Smooth muscle cell (in vitro differentiated cells): ENCODE measurements at regions not wholly inside any gene's neighbourhood (a gene's known extent, or its start where the extent isn't known, plus 50 kb on each side); places are given as distances from the start of the nearest gene placed in this dataset.
A peak's percentile ranks its signal among the peaks of the same experiment; 100 is the strongest.

Experiments
- DNase-seq: peaks from one replicate; lab custom pipeline; 2025; ENCODE audit not compliant: unreplicated experiment; lab: John Stamatoyannopoulos, UW
- H2AFZ ChIP-seq: fragments of 200-600 bp; sonication (generic); 2 replicates; pipeline ENCODE4 v1.6.0; 2016; ENCODE audit warnings: antibody characterized with exemption, low read depth, mild to moderate bottlenecking
- H3F3A ChIP-seq: fragments of 200-600 bp; sonication (generic); 2 replicates; pipeline ENCODE4 v1.6.0; 2017; ENCODE audit warnings: antibody characterized with exemption, low read depth
- H3K27ac ChIP-seq: fragments of 200-600 bp; sonication (generic); 2 replicates; pipeline ENCODE4 v1.5.1; 2016; ENCODE audit warnings: low read depth, mild to moderate bottlenecking
- H3K27me3 ChIP-seq: fragments of 200-600 bp; sonication (generic); 2 replicates; pipeline ENCODE4 v1.6.1; 2016; ENCODE audit warnings: low read depth, mild to moderate bottlenecking
- H3K36me3 ChIP-seq: fragments of 200-600 bp; sonication (generic); 2 replicates; pipeline ENCODE4 v1.5.1; 2016; ENCODE audit warnings: low read depth
- H3K4me1 ChIP-seq: fragments of 200-600 bp; sonication (generic); 2 replicates; pipeline ENCODE4 v1.5.1; 2016; ENCODE audit warnings: low read depth
- H3K4me2 ChIP-seq: fragments of 200-600 bp; sonication (generic); 2 replicates; pipeline ENCODE4 v1.6.0; 2016; ENCODE audit warnings: mild to moderate bottlenecking
- H3K4me3 ChIP-seq: fragments of 200-600 bp; sonication (generic); 2 replicates; pipeline ENCODE4 v1.5.1; 2016; ENCODE audit warnings: mild to moderate bottlenecking
- H3K79me2 ChIP-seq: fragments of 200-600 bp; sonication (generic); 2 replicates; pipeline ENCODE4 v1.6.0; 2016; ENCODE audit warnings: low read depth, mild to moderate bottlenecking
- H3K9ac ChIP-seq: fragments of 200-600 bp; sonication (generic); 2 replicates; pipeline ENCODE4 v1.6.0; 2016; ENCODE audit warnings: low read depth
- H3K9me3 ChIP-seq: fragments of 200-600 bp; sonication (generic); replicated peaks from 2 replicates; pipeline ENCODE4 v1.5.1; 2016; ENCODE audit warnings: low read depth
- H4K20me1 ChIP-seq: fragments of 200-600 bp; sonication (generic); 2 replicates; pipeline ENCODE4 v1.6.0; 2016; ENCODE audit warnings: low read depth
- WGBS: methylation state at CpG from one replicate; pipeline ENCODE4 v1.1.7; 2016; ENCODE audit warnings: low lambda C conversion rate; 5-methylcytosine and 5-hydroxymethylcytosine counted together
- TF ChIP-seq, protein P1 (sequence below): fragments of 200-600 bp; sonication (generic); IDR thresholded peaks from 2 replicates; pipeline ENCODE4 v1.5.1; 2017; ENCODE audit warnings: borderline replicate concordance, mild to moderate bottlenecking, antibody characterized with exemption; ENCODE audit not compliant: insufficient read depth, poor library complexity, severe bottlenecking

DNA sequence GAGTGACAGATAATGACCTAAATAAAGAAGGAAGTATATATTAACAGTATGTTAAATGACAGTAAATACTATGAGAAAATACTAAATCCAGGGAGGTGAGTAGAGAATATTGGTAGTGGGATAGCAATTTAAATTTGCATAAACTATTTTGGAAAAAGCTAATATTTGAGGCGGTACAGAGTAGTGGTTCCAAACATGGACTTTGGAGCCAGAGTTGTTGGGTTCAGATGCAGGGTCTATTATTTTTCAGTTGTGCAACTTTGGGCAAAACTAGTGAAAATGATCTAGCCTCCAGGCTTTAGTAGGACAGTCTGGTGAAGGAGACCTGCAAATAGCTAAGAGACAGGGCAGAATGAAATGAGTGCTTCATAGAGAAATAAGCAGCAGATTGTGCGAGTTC is 84.8 kb upstream of the SOX3 start:
- Histone ChIP-seq H3K27me3 (no peaks in the 10 kb centered on the region), H3K4me2 (no peak overlapping the region), H3F3A (no peaks in the 10 kb centered on the region), H3K9ac (no peak overlapping the region), H3K9me3 (no peaks in the 10 kb centered on the region), H3K4me3 (no peak overlapping the region), H3K27ac (no peak overlapping the region), H3K79me2 (no peaks in the 10 kb centered on the region), H3K36me3 (no peaks in the 10 kb centered on the region), H4K20me1 (no peaks in the 10 kb centered on the region), H2AFZ (no peak overlapping the region), H3K4me1 (no peaks in the 10 kb centered on the region)
- no peak for DNase-seq
- WGBS: 84% methylated on average over 2 of the region's 2 CpGs
- TF ChIP-seq, protein P1, sequence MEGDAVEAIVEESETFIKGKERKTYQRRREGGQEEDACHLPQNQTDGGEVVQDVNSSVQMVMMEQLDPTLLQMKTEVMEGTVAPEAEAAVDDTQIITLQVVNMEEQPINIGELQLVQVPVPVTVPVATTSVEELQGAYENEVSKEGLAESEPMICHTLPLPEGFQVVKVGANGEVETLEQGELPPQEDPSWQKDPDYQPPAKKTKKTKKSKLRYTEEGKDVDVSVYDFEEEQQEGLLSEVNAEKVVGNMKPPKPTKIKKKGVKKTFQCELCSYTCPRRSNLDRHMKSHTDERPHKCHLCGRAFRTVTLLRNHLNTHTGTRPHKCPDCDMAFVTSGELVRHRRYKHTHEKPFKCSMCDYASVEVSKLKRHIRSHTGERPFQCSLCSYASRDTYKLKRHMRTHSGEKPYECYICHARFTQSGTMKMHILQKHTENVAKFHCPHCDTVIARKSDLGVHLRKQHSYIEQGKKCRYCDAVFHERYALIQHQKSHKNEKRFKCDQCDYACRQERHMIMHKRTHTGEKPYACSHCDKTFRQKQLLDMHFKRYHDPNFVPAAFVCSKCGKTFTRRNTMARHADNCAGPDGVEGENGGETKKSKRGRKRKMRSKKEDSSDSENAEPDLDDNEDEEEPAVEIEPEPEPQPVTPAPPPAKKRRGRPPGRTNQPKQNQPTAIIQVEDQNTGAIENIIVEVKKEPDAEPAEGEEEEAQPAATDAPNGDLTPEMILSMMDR: no peak

DNA sequence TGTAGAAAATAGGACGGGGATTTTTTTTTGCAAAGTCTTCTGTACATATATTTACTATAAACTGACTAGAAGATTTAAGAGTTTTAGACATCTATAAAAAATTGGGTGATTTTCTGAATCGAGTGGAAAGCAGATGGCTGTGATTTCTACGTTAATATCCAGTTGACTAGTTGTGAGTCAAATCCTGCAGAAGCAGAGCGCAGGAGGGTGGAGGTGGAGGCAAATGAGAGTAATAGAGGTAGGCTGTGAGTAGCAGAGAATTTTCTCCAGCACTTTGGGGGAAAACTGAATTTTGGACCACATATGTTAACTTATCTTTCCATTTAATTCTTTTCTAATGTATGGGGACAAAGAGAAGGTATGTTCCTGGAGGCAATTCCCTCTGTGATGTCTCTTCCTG is 82.1 kb upstream of the SOX3 start:
- Histone ChIP-seq H3K4me1 (no peaks in the 10 kb centered on the region), H4K20me1 (no peaks in the 10 kb centered on the region), H3K79me2 (no peaks in the 10 kb centered on the region), H3F3A (no peaks in the 10 kb centered on the region), H3K9ac (no peak overlapping the region), H2AFZ (no peak overlapping the region), H3K27me3 (no peaks in the 10 kb centered on the region), H3K4me3 (no peak overlapping the region), H3K27ac (no peak overlapping the region), H3K36me3 (no peaks in the 10 kb centered on the region), H3K4me2 (no peak overlapping the region), H3K9me3 (no peaks in the 10 kb centered on the region)
- 64% methylated on average over 4 of the region's 4 CpGs for WGBS
- TF ChIP-seq, protein P1: no peak
- DNase-seq: no peak

DNA sequence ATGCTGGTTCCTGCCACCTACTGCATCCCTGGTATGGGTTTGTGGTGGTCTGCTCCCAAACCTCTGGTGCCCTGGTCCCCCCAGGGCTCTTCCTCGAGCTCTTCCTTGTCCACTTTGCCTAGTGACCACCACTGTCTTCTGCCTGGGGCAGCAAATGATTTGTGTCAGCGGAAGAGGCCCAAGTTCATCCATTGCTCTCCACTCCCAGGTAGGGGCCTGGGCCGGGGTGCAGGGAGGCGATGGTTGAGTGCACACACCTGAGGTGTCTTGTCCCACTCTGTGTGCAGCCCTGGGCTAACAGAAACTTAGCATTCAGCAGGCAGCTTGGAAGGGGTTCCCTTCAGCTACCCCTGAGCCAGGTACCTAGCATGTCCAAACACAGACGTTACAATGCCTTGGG is 75.6 kb upstream of the SOX3 start:
- Histone ChIP-seq H3K9me3 (no peaks in the 10 kb centered on the region), H3K9ac (no peak overlapping the region), H3K79me2 (no peaks in the 10 kb centered on the region), H4K20me1 (no peaks in the 10 kb centered on the region), H3K4me1 (no peaks in the 10 kb centered on the region), H3F3A (no peaks in the 10 kb centered on the region), H3K4me3 (no peak overlapping the region), H2AFZ (no peak overlapping the region), H3K36me3 (no peaks in the 10 kb centered on the region), H3K27ac (no peak overlapping the region), H3K27me3 (no peaks in the 10 kb centered on the region), H3K4me2 (no peak overlapping the region)
- TF ChIP-seq, protein P1: no peak
- DNase-seq: no peak
- 80% methylated on average over 5 of the region's 5 CpGs for WGBS

DNA sequence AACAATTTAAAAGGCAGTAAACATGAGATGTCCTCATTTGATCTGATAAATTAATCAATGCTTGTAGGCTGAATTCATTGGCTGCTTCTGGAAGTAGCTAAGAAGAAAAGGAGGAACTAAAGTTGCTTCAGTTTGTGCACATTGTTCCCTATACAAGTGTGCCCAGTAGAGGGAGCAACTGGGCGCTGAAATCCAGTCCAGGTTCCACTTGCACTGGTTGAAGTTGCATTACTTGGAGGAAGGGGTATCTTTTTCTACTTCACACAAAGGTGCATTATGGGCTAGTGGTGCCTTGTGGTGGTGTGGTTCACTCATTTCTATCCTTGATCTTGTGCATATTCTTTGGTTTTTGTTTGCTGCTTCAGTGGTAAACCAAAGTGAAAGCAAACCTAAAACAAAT is 67.9 kb upstream of the SOX3 start:
- H3K36me3 ChIP-seq: no peaks in the 10 kb centered on the region
- no peaks in the 10 kb centered on the region for H3F3A ChIP-seq
- WGBS: 8% methylated on average over 1 of the region's 1 CpG
- DNase-seq: no peak
- H3K4me2 ChIP-seq: no peak overlapping the region
- no peaks in the 10 kb centered on the region for H3K79me2 ChIP-seq
- no peak overlapping the region for H3K9ac ChIP-seq
- H3K27me3 ChIP-seq: no peaks in the 10 kb centered on the region
- no peaks in the 10 kb centered on the region for H3K9me3 ChIP-seq
- H2AFZ ChIP-seq: no peak overlapping the region
- no peak overlapping the region for H3K4me3 ChIP-seq
- no peak overlapping the region for H3K27ac ChIP-seq
- H3K4me1 ChIP-seq: no peaks in the 10 kb centered on the region
- TF ChIP-seq, protein P1: peak; percentile 47
- H4K20me1 ChIP-seq: no peaks in the 10 kb centered on the region
